ENCODE measurements at regions not wholly inside any gene's neighbourhood (a gene's known extent, or its start where the extent isn't known, plus 50 kb on each side); places are given as distances from the start of the nearest gene placed in this dataset.

DNA sequence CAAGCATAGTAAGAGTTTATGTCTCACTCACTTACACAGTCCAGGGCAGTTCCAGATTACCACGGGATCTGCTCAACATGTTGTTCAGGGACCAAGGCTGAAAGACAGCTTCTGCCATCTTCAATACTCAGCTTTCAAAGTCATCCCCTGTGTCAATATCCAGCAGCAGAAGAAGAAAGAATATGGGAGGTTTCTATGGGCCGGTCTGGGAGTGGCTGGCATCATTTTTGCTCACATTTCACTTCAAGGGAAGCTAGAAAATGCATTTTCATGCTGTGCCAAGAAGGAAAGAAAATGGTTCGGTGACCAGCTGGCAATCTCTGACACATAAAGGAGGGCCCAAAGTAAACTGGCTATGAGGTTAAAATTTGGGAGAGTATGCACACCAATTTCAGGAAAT lies 211.5 kb upstream of the KLF3 start:
- in situ Hi-C loops (cut with MboI) (no loop called here), intact Hi-C loops (cut with micrococcal nuclease) (no loop called here)
- CTCF ChIA-PET (ENCODE audit: low intra/inter-chr PET ratio): no interaction called here
- TF ChIP-seq THAP12 (CRISPR knock-in tag; IDR thresholded peaks at IDR 0.05) (no peak), ZNF695 (CRISPR knock-in tag; IDR thresholded peaks at IDR 0.05) (no peak), ZBTB34 (CRISPR knock-in tag; IDR thresholded peaks at IDR 0.05) (no peak), CSDE1 (IDR thresholded peaks at IDR 0.05) (no peak), POLR2AphosphoS2 (IDR thresholded peaks at IDR 0.05; ENCODE audit: low read length) (no peak)
- TF ChIP-seq, protein P1, sequence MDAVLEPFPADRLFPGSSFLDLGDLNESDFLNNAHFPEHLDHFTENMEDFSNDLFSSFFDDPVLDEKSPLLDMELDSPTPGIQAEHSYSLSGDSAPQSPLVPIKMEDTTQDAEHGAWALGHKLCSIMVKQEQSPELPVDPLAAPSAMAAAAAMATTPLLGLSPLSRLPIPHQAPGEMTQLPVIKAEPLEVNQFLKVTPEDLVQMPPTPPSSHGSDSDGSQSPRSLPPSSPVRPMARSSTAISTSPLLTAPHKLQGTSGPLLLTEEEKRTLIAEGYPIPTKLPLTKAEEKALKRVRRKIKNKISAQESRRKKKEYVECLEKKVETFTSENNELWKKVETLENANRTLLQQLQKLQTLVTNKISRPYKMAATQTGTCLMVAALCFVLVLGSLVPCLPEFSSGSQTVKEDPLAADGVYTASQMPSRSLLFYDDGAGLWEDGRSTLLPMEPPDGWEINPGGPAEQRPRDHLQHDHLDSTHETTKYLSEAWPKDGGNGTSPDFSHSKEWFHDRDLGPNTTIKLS (IDR thresholded peaks at IDR 0.05; ENCODE audit: borderline replicate concordance, low read depth): no peak
- Histone ChIP-seq H3K27ac (ENCODE audit: extremely low read depth, low read depth, low read length) (no peak overlapping the region), H4K20me1 (replicated peaks; ENCODE audit: control insufficient read depth, insufficient read depth, low read length) (no peaks in the 10 kb centered on the region), H3K36me3 (ENCODE audit: control insufficient read depth, insufficient read depth, low read length) (no peaks in the 10 kb centered on the region), H3K9ac (ENCODE audit: insufficient read depth in 1 of 2, low read depth in 2 of 2, low read length in 2 of 2) (no peak overlapping the region), H3K9me3 (replicated peaks; ENCODE audit: control insufficient read depth, insufficient read depth, low read depth, low read length) (no peaks in the 10 kb centered on the region), H3K4me1 (replicated peaks in 1 of 2; ENCODE audit: control insufficient read depth in 2 of 2, insufficient read depth in 2 of 2, low read length in 2 of 2) (no peaks in the 10 kb centered on the region), H3K9me1 (ENCODE audit: control insufficient read depth, insufficient read depth, low read length) (no peaks in the 10 kb centered on the region), H3K4me3 (no peak overlapping the region), H3K79me2 (ENCODE audit: control insufficient read depth, insufficient read depth, low read length) (no peaks in the 10 kb centered on the region), H2AFZ (ENCODE audit: low read depth, low read length) (no peak overlapping the region), H3K4me2 (ENCODE audit: insufficient read depth, low read length) (no peak overlapping the region), H3K27me3 (ENCODE audit: control insufficient read depth in 2 of 2, insufficient read depth in 2 of 2, low read length in 2 of 2) (no peaks in the 10 kb centered on the region)
- BruUV-seq (replicated peaks): no TSS peak
- FAIRE-seq (no peak), DNase-seq (ENCODE audit: extremely low read depth in 1 of 4, low spot score in 3 of 4) (no peak), ATAC-seq (no peak)
- WGBS (ENCODE audit: insufficient coverage, low coverage, missing lambda C conversion rate): 6% methylated on average over 3 of the region's 3 CpGs
- POLR2A ChIA-PET: no interaction called here

Measured in K562 (cell line).